NCI-H1105 (cell line): ENCODE measurements at regions not wholly inside any gene's neighbourhood (a gene's known extent, or its start where the extent isn't known, plus 50 kb on each side); places are given as distances from the start of the nearest gene placed in this dataset.
"Not testable (repeated sequence)": the region's sequence is repeated elsewhere in the genome, so short reads cannot be mapped to it uniquely, and the experiment has no call there.

ENCODE experiments used
- DNase-seq: peaks from one replicate; lab custom pipeline; 2025; lab: John Stamatoyannopoulos, UW

GRCh38 chr7:32648408-32649156 lies 153.3 kb downstream of the AVL9 start:
- DNase-seq: no peak

GRCh38 chr7:32645255-32645654 lies 150.0 kb downstream of the AVL9 start:
- DNase-seq: not testable (repeated sequence)

GRCh38 chr7:32643194-32643593 lies 147.9 kb downstream of the AVL9 start:
- DNase-seq: no peak

GRCh38 chr7:32639122-32639521 lies 143.8 kb downstream of the AVL9 start:
- DNase-seq: no peak

GRCh38 chr7:32638479-32639121 lies 143.3 kb downstream of the AVL9 start:
- not testable (repeated sequence) for DNase-seq
